Middle frontal gyrus (tissue), 1 donor: ENCODE measurements at regions not wholly inside any gene's neighbourhood (a gene's known extent, or its start where the extent isn't known, plus 50 kb on each side); places are given as distances from the start of the nearest gene placed in this dataset.

Experiments
- DNase-seq: peaks from one replicate; pipeline ENCODE4 v3.0.0-alpha.2; 2015; ENCODE audit warnings: low spot score; ENCODE audit errors: extremely low spot score

- no peak for DNase-seq
Measured at GRCh38 chr20:58162986-58163385, 65.5 kb downstream of the ANKRD60 start.

GRCh38 chr20:58161192-58161591 is 67.3 kb downstream of the ANKRD60 start:
- no peak for DNase-seq

DNA sequence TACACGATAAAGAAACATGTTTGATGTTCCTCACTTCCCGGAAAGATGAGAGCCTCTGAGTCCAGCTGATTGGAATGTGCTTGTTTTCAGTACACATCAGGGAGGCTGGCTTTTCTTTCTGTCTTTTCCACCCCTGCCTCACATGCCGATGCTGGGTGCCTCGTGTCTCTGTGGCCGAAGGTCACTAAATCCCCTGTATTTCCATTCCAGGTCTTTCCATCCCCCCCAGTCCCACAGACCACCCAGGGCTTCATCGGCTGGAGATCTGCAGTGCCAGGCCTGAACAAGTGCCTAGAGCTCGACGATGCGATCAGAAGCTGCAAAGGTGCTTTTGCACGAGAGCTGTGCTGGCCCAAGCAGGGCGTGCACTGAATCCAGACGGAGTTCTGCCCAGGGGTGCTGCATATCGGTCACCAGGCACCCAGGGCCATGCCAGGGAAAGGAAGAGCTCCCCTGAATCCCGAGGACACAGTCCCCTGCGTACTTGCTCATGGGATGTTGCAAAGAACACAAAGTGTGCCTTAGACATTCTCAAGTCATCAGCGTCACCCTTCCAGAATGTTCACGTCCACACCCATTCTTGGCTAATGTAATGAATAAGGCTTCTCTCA is 67.9 kb downstream of the ANKRD60 start:
- DNase-seq = no peak

DNA sequence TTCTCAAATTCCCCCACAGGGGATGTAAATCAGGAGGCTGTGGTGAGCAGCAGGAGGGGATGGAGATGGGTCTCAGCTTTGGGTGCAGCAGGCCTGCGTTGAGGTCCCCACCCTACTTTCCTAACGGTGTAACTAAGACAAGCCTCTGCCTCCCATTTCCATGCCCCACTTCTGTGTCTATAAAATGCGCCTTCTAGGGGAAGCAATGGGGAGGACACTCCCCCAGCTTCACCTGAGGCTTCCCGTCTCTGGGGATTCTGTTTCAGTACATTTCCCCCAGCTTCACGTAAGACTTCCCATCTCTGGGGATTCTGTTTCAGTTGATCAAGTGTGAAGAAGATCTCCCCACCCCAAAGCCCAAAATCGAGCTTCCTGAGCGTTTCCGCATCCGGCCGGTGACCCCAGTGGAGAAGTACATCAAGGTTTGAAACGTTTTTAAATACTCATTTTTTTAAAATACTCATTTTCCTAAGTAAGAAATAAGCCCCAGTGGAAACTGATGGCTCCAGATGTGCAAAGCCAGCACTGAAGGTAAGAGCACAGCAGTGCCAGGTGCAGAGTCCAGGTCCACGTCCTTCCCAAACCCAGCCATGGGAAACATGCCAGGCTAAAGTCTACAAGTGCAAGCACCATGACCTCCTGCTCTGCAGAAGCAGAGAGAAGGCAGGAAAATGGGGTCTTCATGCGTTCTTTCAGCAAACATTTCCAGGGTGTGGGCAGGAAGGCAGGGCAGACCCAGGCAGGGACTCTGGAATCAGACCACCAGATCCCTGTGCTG is 73.1 kb downstream of the ANKRD60 start:
- no peak for DNase-seq

- no peak for DNase-seq
Measured at GRCh38 chr20:58154113-58154512, 74.3 kb downstream of the ANKRD60 start.

GRCh38 chr20:58153121-58153520 is 75.3 kb downstream of the ANKRD60 start:
- DNase-seq = no peak

- no peak for DNase-seq
Measured at GRCh38 chr20:58150772-58151171, 77.7 kb downstream of the ANKRD60 start.

DNA sequence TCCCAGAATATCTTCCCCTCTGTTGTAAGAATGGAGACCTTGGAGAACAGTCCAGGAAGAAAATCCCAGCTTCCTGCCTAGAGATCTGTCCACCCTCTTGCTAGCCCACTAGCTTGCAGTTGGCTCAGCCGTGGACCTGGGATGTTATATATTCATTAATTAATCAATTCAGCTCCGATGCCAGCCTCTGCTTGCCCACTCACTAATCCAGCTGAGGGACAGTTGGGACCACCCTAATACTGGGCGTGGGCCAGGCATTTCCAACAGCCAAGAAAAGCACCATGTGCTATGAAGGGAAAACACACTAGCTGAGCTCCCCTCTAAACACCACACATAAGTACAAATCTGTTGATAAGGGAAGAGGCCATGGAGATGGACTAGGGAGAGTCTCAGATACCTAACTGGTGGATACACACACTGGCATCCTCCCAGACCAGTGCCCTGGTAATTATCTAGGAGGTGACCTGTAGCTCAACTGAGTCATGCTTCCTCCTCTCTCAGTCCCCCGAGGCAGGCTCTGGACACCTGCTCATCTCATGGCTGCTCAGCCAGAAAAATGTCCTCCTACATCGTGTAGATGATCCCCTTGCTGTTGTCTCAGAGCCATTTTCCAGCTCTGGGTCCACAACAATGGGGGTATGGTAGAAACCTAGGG is 78.9 kb downstream of the ANKRD60 start:
- DNase-seq = no peak

DNA sequence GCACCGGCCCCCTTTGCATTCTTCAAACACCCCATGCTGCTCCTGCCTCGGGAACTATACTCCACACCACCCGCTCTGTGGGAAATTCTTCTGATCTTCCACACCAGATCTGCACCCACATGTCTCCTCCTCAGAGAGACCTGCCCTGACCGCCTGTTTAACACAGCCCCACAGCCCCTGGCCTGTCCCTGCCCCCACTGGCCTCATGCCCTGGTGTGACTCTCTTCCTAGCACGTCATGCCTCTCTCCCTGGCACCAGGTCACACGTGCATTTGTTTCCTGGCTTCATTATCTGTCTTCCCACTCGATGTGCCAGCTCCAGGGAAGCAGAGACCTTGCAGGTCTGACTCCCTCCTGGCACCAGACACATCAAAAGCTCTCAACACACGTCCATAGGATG is 79.6 kb downstream of the ANKRD60 start:
- DNase-seq = no peak

DNA sequence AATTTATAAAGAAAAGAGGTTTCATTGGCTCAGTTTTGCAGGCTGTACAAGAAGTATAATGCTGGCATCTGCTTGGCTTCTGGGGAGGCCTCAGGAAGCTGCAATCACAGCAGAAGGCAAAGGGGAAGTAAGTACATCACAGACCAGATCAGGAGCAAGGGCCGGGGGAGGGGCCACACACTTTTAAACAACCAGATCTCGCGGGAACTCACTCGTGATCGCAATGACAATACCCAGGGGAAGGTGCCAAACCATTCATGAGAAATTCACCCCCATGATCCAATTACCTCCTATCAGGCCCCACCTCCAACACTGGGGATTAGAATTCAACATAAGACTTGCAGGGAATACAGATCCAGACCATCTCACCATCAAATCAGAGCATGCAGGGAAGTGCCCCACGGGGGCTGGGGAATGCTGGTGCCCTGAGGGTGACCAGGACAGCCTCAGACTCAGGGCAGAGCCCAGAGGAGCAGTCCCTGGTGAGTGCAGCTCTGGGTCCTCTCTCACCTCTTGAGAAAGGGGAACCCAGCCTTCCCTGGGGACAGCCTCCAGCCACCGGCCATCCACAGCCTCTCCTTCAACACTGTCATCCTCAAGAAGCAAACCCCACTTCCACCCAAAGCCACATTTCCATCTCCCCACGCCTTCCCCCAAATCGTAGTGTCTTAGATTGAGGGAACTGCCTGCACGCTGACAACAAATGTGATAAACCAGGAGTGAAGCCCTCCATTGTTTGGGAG is 80.7 kb downstream of the ANKRD60 start:
- no peak for DNase-seq

DNA sequence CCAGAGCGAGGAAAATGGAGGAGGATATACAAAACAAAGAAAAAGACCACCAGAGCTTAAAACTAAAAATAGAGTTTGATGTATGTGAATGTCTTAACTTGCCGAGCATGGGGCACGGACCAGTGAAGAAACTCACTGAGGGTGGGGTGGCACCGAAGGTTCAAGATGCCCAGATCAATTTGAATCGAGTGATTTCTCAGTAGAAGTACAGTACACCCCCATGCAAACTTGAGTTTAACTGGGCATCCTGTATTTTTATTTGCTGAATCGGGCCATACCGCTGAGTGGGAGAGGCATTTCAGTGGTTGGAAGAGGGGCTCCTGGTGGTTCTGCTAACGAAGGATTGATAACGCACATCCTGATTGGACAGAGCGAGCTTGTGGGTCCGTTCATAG is 81.7 kb downstream of the ANKRD60 start:
- no peak for DNase-seq

DNA sequence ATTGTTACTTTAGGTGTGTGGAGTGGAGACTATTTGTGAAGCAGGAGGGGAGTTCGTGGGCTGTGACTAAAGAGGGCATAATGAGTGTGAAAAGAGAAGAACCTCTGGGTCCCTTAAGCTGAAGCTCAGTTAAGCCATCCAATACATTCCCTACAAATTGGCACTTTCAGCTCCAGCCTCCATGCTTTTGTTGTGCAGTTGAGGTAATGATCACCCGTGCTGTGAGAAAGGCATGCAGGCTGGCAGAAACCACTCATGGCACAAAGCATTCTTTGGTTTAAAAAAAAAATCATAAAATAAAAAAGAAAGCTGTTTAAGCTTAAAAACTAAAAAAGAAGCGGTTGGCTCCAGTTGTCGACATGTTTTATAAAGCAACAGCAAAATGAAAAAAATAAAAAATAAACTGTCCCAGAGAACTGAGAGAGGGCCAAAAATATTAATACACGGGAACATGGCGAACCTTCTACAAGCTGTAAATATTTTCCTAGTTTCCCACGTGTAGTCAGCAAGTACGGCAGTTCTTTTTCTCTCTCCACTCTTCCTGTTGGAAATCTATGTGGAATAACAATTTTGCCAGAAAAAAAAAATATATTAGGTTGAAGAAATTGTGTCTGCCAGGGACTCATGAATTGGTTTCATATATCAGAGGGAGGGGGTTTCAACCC is 82.2 kb downstream of the ANKRD60 start:
- no peak for DNase-seq

GRCh38 chr20:58145506-58146080 is 82.9 kb downstream of the ANKRD60 start:
- no peak for DNase-seq

- no peak for DNase-seq
Measured at GRCh38 chr20:58144096-58144495, 84.4 kb downstream of the ANKRD60 start.

DNA sequence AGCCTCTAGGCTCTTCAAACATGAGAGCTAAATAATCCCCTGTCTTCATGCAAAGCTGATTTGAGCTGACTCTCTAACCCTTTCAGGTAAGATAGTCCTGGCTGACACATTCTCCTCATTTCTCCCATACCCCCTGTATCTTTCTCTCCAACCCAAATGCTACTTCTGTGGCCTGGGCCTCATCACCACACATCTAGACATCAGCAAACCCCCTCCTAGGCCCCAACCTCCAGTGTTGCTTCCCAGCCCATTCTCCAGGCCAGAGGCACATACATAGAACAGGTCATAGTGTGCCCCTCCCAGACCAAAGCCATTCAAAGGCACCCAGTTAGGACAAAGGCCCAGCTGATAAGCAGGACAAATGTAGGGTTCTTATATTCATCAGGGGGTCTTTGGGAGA is 84.9 kb downstream of the ANKRD60 start:
- DNase-seq = no peak

- no peak for DNase-seq
Measured at GRCh38 chr20:58142843-58143185, 85.6 kb downstream of the ANKRD60 start.

- no peak for DNase-seq
Measured at GRCh38 chr20:58141971-58142842, 86.2 kb downstream of the ANKRD60 start.

DNA sequence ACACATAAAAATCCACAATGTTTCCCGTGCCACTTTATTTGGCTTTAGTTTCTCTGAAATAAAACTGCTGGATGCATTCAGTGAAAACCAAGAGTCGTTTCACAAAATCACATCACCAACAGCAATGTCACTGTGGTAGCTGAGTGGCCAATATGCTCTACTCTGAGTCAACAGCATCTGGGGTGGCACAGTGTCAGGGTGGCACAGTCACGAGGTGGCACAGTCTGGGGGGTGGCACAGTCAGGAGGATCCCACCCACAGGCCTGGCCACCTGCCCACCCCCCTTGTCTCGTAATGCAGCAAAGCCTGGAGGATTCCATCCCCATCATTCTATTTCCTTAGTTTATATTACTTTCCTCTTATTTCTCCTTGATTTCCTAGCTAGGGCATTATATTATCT is 87.0 kb downstream of the ANKRD60 start:
- no peak for DNase-seq

- no peak for DNase-seq
Measured at GRCh38 chr20:58140787-58141425, 87.5 kb downstream of the ANKRD60 start.
